Activated T-cell treated with anti-CD3 and anti-CD28 coated beads for 48 hours (primary cell): ENCODE measurements at regions not wholly inside any gene's neighbourhood (a gene's known extent, or its start where the extent isn't known, plus 50 kb on each side); places are given as distances from the start of the nearest gene placed in this dataset.
"Not testable (repeated sequence)": the region's sequence is repeated elsewhere in the genome, so short reads cannot be mapped to it uniquely, and the experiment has no call there.

Experiments
- DNase-seq: peaks from one replicate; pipeline ENCODE4 v3.0.0-alpha.2; 2020; ENCODE audit warnings: low read depth

- no peak for DNase-seq
Measured at GRCh38 chr2:103383541-103383940, 621.7 kb downstream of the TMEM182 start.

GRCh38 chr2:103386872-103387271 lies 625.0 kb downstream of the TMEM182 start:
- no peak for DNase-seq

GRCh38 chr2:103387888-103388287 lies 626.1 kb downstream of the TMEM182 start:
- no peak for DNase-seq

GRCh38 chr2:103396152-103396551 lies 634.3 kb downstream of the TMEM182 start:
- DNase-seq, result no peak

GRCh38 chr2:103401621-103402020 lies 639.8 kb downstream of the TMEM182 start:
- DNase-seq, result no peak

- no peak for DNase-seq
Measured at GRCh38 chr2:103402336-103402735, 640.5 kb downstream of the TMEM182 start.

- no peak for DNase-seq
Measured at GRCh38 chr2:103402944-103403343, 641.1 kb downstream of the TMEM182 start.

GRCh38 chr2:103403388-103403787 lies 641.6 kb downstream of the TMEM182 start:
- not testable (repeated sequence) for DNase-seq

GRCh38 chr2:103410221-103410620 lies 648.4 kb downstream of the TMEM182 start:
- DNase-seq, result no peak

GRCh38 chr2:103419506-103419905 lies 657.7 kb downstream of the TMEM182 start:
- DNase-seq, result no peak

- DNase-seq, result no peak
Measured at GRCh38 chr2:103423100-103423499, 661.3 kb downstream of the TMEM182 start.

- no peak for DNase-seq
Measured at GRCh38 chr2:103427567-103427966, 665.7 kb downstream of the TMEM182 start.

GRCh38 chr2:103430191-103430590 lies 668.4 kb downstream of the TMEM182 start:
- no peak for DNase-seq

- DNase-seq, result peak; percentile 1
Measured at GRCh38 chr2:103435010-103435409, 673.2 kb downstream of the TMEM182 start.

GRCh38 chr2:103437161-103437560 lies 675.3 kb downstream of the TMEM182 start:
- DNase-seq, result no peak

- DNase-seq, result no peak
Measured at GRCh38 chr2:103445347-103445746, 683.5 kb downstream of the TMEM182 start.

GRCh38 chr2:103448495-103448894 lies 686.7 kb downstream of the TMEM182 start:
- DNase-seq, result no peak

GRCh38 chr2:103451283-103451682 lies 689.5 kb downstream of the TMEM182 start:
- DNase-seq, result no peak

GRCh38 chr2:103459283-103459682 lies 697.5 kb downstream of the TMEM182 start:
- no peak for DNase-seq

GRCh38 chr2:103462101-103462500 lies 700.3 kb downstream of the TMEM182 start:
- no peak for DNase-seq

- DNase-seq, result no peak
Measured at GRCh38 chr2:103462712-103463111, 700.9 kb downstream of the TMEM182 start.

- DNase-seq, result no peak
Measured at GRCh38 chr2:103464831-103465230, 703.0 kb downstream of the TMEM182 start.

GRCh38 chr2:103469800-103470199 lies 708.0 kb downstream of the TMEM182 start:
- DNase-seq, result no peak

GRCh38 chr2:103484906-103485305 lies 723.1 kb downstream of the TMEM182 start:
- DNase-seq, result no peak

- no peak for DNase-seq
Measured at GRCh38 chr2:103496850-103497249, 735.0 kb downstream of the TMEM182 start.
